ENCODE measurements at regions not wholly inside any gene's neighbourhood (a gene's known extent, or its start where the extent isn't known, plus 50 kb on each side); places are given as distances from the start of the nearest gene placed in this dataset.

DNA sequence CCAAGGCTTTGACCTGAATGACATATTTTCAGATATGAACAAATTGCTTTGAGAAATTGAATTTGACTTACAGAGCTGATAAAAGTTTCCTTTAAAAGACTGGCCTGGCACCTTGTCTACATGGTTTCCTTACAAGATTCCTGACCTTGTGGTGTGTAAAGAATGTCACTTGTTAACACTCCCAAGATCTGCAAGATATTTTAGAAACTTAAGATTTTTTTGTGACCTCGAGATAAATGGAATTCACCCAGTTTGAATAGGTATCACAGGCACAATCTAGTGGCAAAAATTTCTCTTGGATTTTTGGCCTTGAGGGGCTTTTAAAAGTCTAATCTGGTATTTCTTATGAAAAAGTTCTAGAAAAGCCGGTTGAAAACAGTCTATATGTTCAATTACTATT is 1568.9 kb upstream of the IGFBP7 start:
- no peak overlapping the region for H3K27ac ChIP-seq
- TF ChIP-seq, protein P1, sequence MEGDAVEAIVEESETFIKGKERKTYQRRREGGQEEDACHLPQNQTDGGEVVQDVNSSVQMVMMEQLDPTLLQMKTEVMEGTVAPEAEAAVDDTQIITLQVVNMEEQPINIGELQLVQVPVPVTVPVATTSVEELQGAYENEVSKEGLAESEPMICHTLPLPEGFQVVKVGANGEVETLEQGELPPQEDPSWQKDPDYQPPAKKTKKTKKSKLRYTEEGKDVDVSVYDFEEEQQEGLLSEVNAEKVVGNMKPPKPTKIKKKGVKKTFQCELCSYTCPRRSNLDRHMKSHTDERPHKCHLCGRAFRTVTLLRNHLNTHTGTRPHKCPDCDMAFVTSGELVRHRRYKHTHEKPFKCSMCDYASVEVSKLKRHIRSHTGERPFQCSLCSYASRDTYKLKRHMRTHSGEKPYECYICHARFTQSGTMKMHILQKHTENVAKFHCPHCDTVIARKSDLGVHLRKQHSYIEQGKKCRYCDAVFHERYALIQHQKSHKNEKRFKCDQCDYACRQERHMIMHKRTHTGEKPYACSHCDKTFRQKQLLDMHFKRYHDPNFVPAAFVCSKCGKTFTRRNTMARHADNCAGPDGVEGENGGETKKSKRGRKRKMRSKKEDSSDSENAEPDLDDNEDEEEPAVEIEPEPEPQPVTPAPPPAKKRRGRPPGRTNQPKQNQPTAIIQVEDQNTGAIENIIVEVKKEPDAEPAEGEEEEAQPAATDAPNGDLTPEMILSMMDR (IDR thresholded peaks at IDR 0.05), result no peak
- WGBS, 2 donors, result 66 to 76% methylated on average over 2 of the region's 2 CpGs
- ATAC-seq (no peak), FAIRE-seq (no peak), DNase-seq (no peak)
- H3K4me1 ChIP-seq, result peaks cover 0 to 6% (median 0%) of the 10 kb centered on the region in 3 donors
- no peaks in the 10 kb centered on the region for H3K36me3 ChIP-seq
- H3K4me3 ChIP-seq, result no peak overlapping the region
- no peaks in the 10 kb centered on the region for H3K27me3 ChIP-seq
- H3K9me3 ChIP-seq, result no peaks in the 10 kb centered on the region
- intact Hi-C loops (cut with DNase I), result no loop called here

DNA sequence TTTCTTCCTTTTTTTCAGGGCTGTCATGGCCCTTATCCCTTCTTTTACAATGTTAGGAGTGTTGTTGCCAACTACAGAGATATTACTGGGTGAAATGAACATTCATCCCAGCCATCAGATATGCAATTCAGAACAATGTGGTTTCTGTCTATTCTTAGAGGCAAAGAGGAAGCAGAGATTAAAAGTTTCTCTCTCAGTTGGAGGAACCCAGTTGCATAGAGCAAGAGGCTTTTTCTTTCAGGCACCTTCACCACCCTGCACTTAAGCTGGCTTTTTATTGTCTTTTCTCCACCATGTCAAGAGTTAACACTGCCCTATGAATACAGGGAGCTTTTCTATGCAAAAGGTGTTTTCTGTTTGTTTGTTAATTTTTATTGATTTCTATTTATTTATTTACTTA is 1559.6 kb upstream of the IGFBP7 start:
- TF ChIP-seq, protein P1 (IDR thresholded peaks at IDR 0.05), result no peak
- no peaks in the 10 kb centered on the region for H3K9me3 ChIP-seq
- no peak overlapping the region for H3K27ac ChIP-seq
- H3K4me3 ChIP-seq, result no peak overlapping the region
- intact Hi-C loops (cut with DNase I), result no loop called here
- peaks cover 0 to 3% (median 0%) of the 10 kb centered on the region in 4 donors for H3K27me3 ChIP-seq
- DNase-seq (no peak), FAIRE-seq (no peak), ATAC-seq (no peak)
- H3K4me1 ChIP-seq, result no peaks in the 10 kb centered on the region
- no peaks in the 10 kb centered on the region for H3K36me3 ChIP-seq

DNA sequence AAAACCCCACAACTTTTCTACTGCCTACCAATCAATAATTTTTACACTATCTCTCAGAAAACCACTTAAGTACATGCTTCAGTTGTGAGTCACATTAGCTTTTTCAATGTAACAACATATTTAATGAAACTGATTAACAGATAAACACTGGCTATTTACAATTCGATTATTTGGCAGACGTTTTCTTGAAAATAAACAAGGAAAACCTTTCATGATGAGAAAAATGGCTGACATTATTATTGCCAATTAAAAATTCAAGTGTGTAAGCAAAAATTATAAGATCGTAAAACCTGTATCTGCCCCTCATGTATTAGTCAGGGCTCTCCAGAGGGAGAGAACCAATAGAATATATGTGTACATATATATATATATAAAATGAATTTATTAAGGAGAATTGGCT is 1555.5 kb upstream of the IGFBP7 start:
- no peak for ATAC-seq
- H3K4me3 ChIP-seq, result no peak overlapping the region
- no peak overlapping the region for H3K27ac ChIP-seq
- WGBS, 2 donors, result 31 to 37% methylated on average over 3 of the region's 3 CpGs
- H3K27me3 ChIP-seq, result no peaks in the 10 kb centered on the region
- no peak for DNase-seq
- H3K36me3 ChIP-seq, result no peaks in the 10 kb centered on the region
- TF ChIP-seq, protein P1 (IDR thresholded peaks at IDR 0.05), result no peak
- intact Hi-C loops (cut with DNase I), result no loop called here
- FAIRE-seq, result no peak
- no peaks in the 10 kb centered on the region for H3K4me1 ChIP-seq
- H3K9me3 ChIP-seq, result no peaks in the 10 kb centered on the region

DNA sequence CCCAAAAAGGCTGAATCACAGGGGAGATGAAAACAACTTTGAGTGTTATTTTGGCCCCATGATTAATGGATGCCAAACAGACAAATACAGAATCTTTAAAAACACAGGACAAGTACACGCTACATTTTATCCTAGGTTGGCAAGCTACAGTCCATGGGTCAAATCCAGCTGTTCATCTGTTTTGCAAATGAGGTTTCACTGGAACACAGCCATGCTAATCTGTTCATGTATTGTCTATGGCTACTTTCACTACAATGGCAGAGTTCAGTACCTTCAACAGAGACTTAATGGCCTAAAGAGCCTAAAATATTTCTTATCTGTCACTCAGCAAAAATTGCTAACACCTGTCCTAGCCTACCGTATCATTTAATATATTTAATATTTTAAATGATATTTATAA is 1548.5 kb upstream of the IGFBP7 start:
- H3K4me3 ChIP-seq, result no peak overlapping the region
- DNase-seq (no peak), FAIRE-seq (no peak), ATAC-seq (no peak)
- WGBS, 2 donors, result 73 to 90% methylated on average over 2 of the region's 2 CpGs
- H3K36me3 ChIP-seq, result no peaks in the 10 kb centered on the region
- no peaks in the 10 kb centered on the region for H3K4me1 ChIP-seq
- H3K27ac ChIP-seq, result no peak overlapping the region
- TF ChIP-seq, protein P1 (IDR thresholded peaks at IDR 0.05), result no peak
- H3K9me3 ChIP-seq, result no peaks in the 10 kb centered on the region
- intact Hi-C loops (cut with DNase I), result no loop called here
- H3K27me3 ChIP-seq, result no peaks in the 10 kb centered on the region

DNA sequence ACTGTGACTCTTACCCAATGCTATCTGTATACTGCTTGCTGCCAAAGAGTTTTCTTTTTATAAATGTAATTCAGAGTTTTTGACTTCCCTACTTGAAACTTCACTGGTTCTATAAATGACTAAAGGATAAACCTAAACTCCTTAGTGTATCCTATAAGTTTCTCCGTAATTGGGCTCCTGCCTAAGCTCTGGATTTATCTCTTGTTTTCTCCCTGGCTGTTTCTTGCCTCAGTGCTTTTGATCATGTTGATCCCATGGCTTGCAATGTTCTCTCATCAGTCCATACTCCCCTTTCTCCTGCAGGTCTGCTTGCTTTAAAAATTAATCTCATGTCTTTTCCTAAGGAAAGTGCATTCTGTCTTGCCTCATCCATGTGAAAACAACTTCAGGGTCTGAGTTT is 1543.1 kb upstream of the IGFBP7 start:
- Histone ChIP-seq H3K27ac (no peak overlapping the region), H3K9me3 (no peaks in the 10 kb centered on the region), H3K36me3 (no peaks in the 10 kb centered on the region), H3K4me1 (no peaks in the 10 kb centered on the region), H3K27me3 (no peaks in the 10 kb centered on the region), H3K4me3 (no peak overlapping the region)
- FAIRE-seq (no peak), DNase-seq (no peak), ATAC-seq (no peak)
- TF ChIP-seq, protein P1 (IDR thresholded peaks at IDR 0.05), result no peak
- intact Hi-C loops (cut with DNase I), result no loop called here
- WGBS, 2 donors, result 63 to 89% methylated on average over 1 of the region's 1 CpG

Data from pancreas (tissue), 10 donors.